H1 (cell line): ENCODE measurements at regions not wholly inside any gene's neighbourhood (a gene's known extent, or its start where the extent isn't known, plus 50 kb on each side); places are given as distances from the start of the nearest gene placed in this dataset.

Experiments
- CTCF ChIA-PET: fragments of 300-600 bp; sonication (Branson Sonifier 250); formaldehyde crosslinking; loops from one replicate; lab custom pipeline; 2021; ENCODE audit not compliant: partially characterized antibody; lab: Charles Lee
- POLR2A ChIA-PET: fragments of 300-600 bp; sonication (Branson Sonifier 250); formaldehyde crosslinking; loops from one replicate; lab custom pipeline; 2021; ENCODE audit warnings: inconsistent platforms; ENCODE audit not compliant: partially characterized antibody; lab: Charles Lee
- DNase-seq, 2 experiments: peaks; one replicate each; pipeline versions ENCODE4 v3.0.0 to v3.0.0-alpha.2; 2010 to 2022; ENCODE audit warnings: low spot score in 2 of 2, low read depth in 1 of 2, mixed read lengths in 1 of 2
- FAIRE-seq: peaks from 2 replicates; lab custom pipeline; 2011; peaks lifted over from hg19 to GRCh38; lab: Jason Lieb, UNC
- H2AFZ ChIP-seq: 2 replicates; pipeline ENCODE4 v1.8.1; 2012; ENCODE audit warnings: low read length, inconsistent platforms
- H2AK5ac ChIP-seq: 2 replicates; pipeline ENCODE4 v1.6.1; 2013; ENCODE audit warnings: low read depth, low read length
- H2BK120ac ChIP-seq: replicated peaks from 2 replicates; pipeline ENCODE3; 2013; ENCODE audit warnings: low read depth, low read length, inconsistent platforms
- H2BK12ac ChIP-seq: 2 replicates; pipeline ENCODE4 v1.6.1; 2013; ENCODE audit warnings: low read depth, low read length
- H2BK15ac ChIP-seq: 2 replicates; pipeline ENCODE4 v1.6.1; 2013; ENCODE audit warnings: low read length
- H2BK20ac ChIP-seq: 2 replicates; pipeline ENCODE4 v1.6.1; 2013; ENCODE audit warnings: low read length
- H2BK5ac ChIP-seq: 2 replicates; pipeline ENCODE4 v1.6.1; 2013; ENCODE audit warnings: low read depth, low read length
- H3K14ac ChIP-seq: 2 replicates; pipeline ENCODE4 v1.6.1; 2013; ENCODE audit warnings: inconsistent platforms; ENCODE audit not compliant: insufficient read length
- H3K18ac ChIP-seq: 2 replicates; pipeline ENCODE4 v1.6.1; 2013; ENCODE audit warnings: low read length; ENCODE audit errors: extremely low read depth
- H3K23ac ChIP-seq: 2 replicates; pipeline ENCODE4 v1.6.1; 2013; ENCODE audit warnings: inconsistent platforms; ENCODE audit not compliant: insufficient read length
- H3K23me2 ChIP-seq: 2 replicates; pipeline ENCODE4 v1.6.1; 2013; ENCODE audit warnings: low read depth, low read length
- H3K27ac ChIP-seq: 2 replicates; pipeline ENCODE4 v1.6.1; 2011; ENCODE audit warnings: low read depth, low read length, inconsistent platforms
- H3K27me3 ChIP-seq, 4 experiments: replicated peaks in 1 of 4; 1 replicate in 1 of 4; 2 replicates in 3 of 4; pipeline versions ENCODE4 v1.6.1 to v1.8.1; 2011 to 2013; ENCODE audit warnings: low read length in 3 of 4, mild to moderate bottlenecking in 3 of 4, inconsistent platforms in 2 of 4, mixed read lengths in 2 of 4, moderate library complexity in 1 of 4; ENCODE audit not compliant: control insufficient read depth in 3 of 4, insufficient read depth in 3 of 4; ENCODE audit errors: extremely low read depth in 1 of 4
- H3K36me3 ChIP-seq, 4 experiments: 2 replicates each; pipeline versions ENCODE4 v1.6.1 to v1.8.1; 2011 to 2013; ENCODE audit warnings: mild to moderate bottlenecking in 4 of 4, low read length in 3 of 4, moderate library complexity in 2 of 4, control low read depth in 1 of 4, inconsistent platforms in 1 of 4; ENCODE audit not compliant: insufficient read depth in 4 of 4, control insufficient read depth in 2 of 4
- H3K4ac ChIP-seq: replicated peaks from 2 replicates; pipeline ENCODE3; 2013; ENCODE audit warnings: low read length, low read depth, mixed read lengths, inconsistent platforms; ENCODE audit not compliant: insufficient read length
- H3K4me1 ChIP-seq, 4 experiments: replicated peaks in 1 of 4; 1 replicate in 1 of 4; 2 replicates in 3 of 4; pipeline versions ENCODE4 v1.6.1 to v1.8.1; 2011 to 2013; ENCODE audit warnings: low read length in 3 of 4, inconsistent platforms in 2 of 4, mixed read lengths in 1 of 4; ENCODE audit not compliant: insufficient read depth in 4 of 4, control insufficient read depth in 3 of 4
- H3K4me2 ChIP-seq, 2 experiments: 2 replicates each; pipeline versions ENCODE4 v1.6.1 to v1.8.1; 2011 to 2013; ENCODE audit warnings: low read depth in 2 of 2, low read length in 2 of 2, control low read depth in 1 of 2, inconsistent platforms in 1 of 2, mild to moderate bottlenecking in 1 of 2; ENCODE audit not compliant: insufficient read depth in 1 of 2
- H3K4me3 ChIP-seq, 4 experiments: fragments of 200-600, 300-600 bp in 1 of 4; sonication (generic), shearing (Covaris generic), sonication (Bioruptor Twin) in 1 of 4; 2 replicates each; pipeline versions ENCODE4 v1.5.1 to v1.8.1; 2011 to 2016; ENCODE audit warnings: low read length in 4 of 4, low read depth in 3 of 4, control low read depth in 2 of 4, inconsistent platforms in 2 of 4, mild to moderate bottlenecking in 2 of 4, mixed read lengths in 1 of 4, moderate library complexity in 1 of 4; ENCODE audit not compliant: insufficient read depth in 2 of 4; ENCODE audit errors: extremely low read depth in 1 of 4
- H3K56ac ChIP-seq: replicated peaks from 2 replicates; pipeline ENCODE3; 2013; ENCODE audit warnings: low read depth, mild to moderate bottlenecking, mixed read lengths, low read length, inconsistent platforms; ENCODE audit not compliant: insufficient read length
- H3K79me1 ChIP-seq: 2 replicates; pipeline ENCODE4 v1.6.1; 2013; ENCODE audit warnings: low read depth, low read length, control low read depth
- H3K79me2 ChIP-seq, 2 experiments: 2 replicates each; pipeline versions ENCODE4 v1.6.1 to v1.8.1; 2012 to 2013; ENCODE audit warnings: low read length in 2 of 2, mild to moderate bottlenecking in 2 of 2, inconsistent platforms in 1 of 2; ENCODE audit not compliant: insufficient read depth in 2 of 2, control insufficient read depth in 1 of 2
- H3K9ac ChIP-seq, 4 experiments: replicated peaks in 1 of 4; 1 replicate in 1 of 4; 2 replicates in 3 of 4; pipeline versions ENCODE4 v1.6.1 to v1.8.1; 2011 to 2013; ENCODE audit warnings: low read depth in 3 of 4, low read length in 3 of 4, control low read depth in 2 of 4, mild to moderate bottlenecking in 2 of 4, moderate library complexity in 2 of 4, inconsistent platforms in 1 of 4; ENCODE audit errors: extremely low read depth in 1 of 4
- H3K9me3 ChIP-seq, 2 experiments: 2 replicates each; pipeline versions ENCODE4 v1.6.1 to v1.8.1; 2012 to 2013; ENCODE audit warnings: mild to moderate bottlenecking in 2 of 2, moderate library complexity in 2 of 2, control low read depth in 1 of 2, inconsistent platforms in 1 of 2, low read depth in 1 of 2, low read length in 1 of 2, mixed read lengths in 1 of 2; ENCODE audit not compliant: insufficient read depth in 2 of 2
- H4K20me1 ChIP-seq, 2 experiments: replicated peaks in 1 of 2; 2 replicates each; pipeline versions ENCODE3 to v1.8.1; 2011 to 2013; ENCODE audit warnings: inconsistent platforms in 2 of 2, low read length in 2 of 2, mild to moderate bottlenecking in 1 of 2; ENCODE audit not compliant: insufficient read depth in 2 of 2, control insufficient read depth in 1 of 2
- H4K5ac ChIP-seq: 2 replicates; pipeline ENCODE4 v1.6.1; 2013; ENCODE audit warnings: low read length, low read depth, mixed read lengths, inconsistent platforms; ENCODE audit not compliant: insufficient read length
- H4K8ac ChIP-seq: 2 replicates; pipeline ENCODE4 v1.8.0; 2013; ENCODE audit warnings: mild to moderate bottlenecking, moderate library complexity, low read length, inconsistent platforms; ENCODE audit not compliant: insufficient read depth; ENCODE audit errors: extremely low read depth
- H4K91ac ChIP-seq: replicated peaks from 2 replicates; pipeline ENCODE3; 2013; ENCODE audit warnings: low read length, mixed read lengths, inconsistent platforms; ENCODE audit not compliant: insufficient read length
- CTBP2 ChIP-seq: IDR thresholded peaks from 2 replicates; pipeline ENCODE4 v1.7.0; 2011; ENCODE audit warnings: borderline replicate concordance, mild to moderate bottlenecking, moderate library complexity, mixed read lengths, low read length; ENCODE audit not compliant: insufficient read depth, insufficient read length
- SIN3A ChIP-seq, 2 experiments: IDR thresholded peaks in 1 of 2; conservative IDR thresholded peaks in 1 of 2; 2 replicates each; pipeline ENCODE4 v1.6.1; 2011 to 2012; ENCODE audit warnings: low read length in 2 of 2, improper control_type of control experiment in 1 of 2, low read depth in 1 of 2, mild to moderate bottlenecking in 1 of 2

DNA sequence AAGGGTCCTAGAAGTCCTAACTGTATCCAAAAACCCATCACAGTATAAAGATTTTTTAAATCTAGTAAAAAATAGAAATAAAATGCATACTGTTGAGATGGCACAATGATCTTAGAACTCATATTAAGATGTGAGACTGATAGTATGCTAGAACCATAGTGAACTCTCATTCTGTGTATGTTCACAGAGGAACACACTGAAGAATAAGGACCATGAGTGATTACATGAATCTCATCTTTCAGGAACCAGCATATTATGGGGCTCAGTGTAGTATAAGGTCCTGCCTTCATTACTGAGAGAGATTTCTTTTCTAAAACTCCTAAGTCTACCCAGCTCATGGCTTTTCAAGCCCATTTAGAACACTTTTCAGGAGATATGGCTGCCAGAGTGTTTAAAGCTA, 59.8 kb upstream of the RFC3 start:
- H2AFZ ChIP-seq: no peak overlapping the region
- no peak overlapping the region for H3K56ac ChIP-seq
- FAIRE-seq (no peak), DNase-seq (no peak)
- H3K9me3 ChIP-seq: no peaks in the 10 kb centered on the region
- no peaks in the 10 kb centered on the region for H3K36me3 ChIP-seq
- no peak overlapping the region for H2BK20ac ChIP-seq
- H2BK12ac ChIP-seq: no peak overlapping the region
- TF ChIP-seq CTBP2 (no peak), SIN3A (conservative IDR thresholded peaks at IDR 0.05 in 1 of 2, IDR thresholded peaks at IDR 0.05 in 1 of 2; ENCODE audit: low read depth in 1 of 2, low read length in 2 of 2) (no peak)
- H3K79me1 ChIP-seq: no peaks in the 10 kb centered on the region
- H2BK5ac ChIP-seq: no peak overlapping the region
- H3K23me2 ChIP-seq: no peaks in the 10 kb centered on the region
- ChIA-PET CTCF (no interaction called here), POLR2A (interaction anchor here (0.5 kb wide), 1 partner anchor 28 kb away, joined by 3 read pairs; no protein-coding TSS in a partner anchor)
- H4K8ac ChIP-seq: no peak overlapping the region
- H2BK120ac ChIP-seq: no peak overlapping the region
- no peaks in the 10 kb centered on the region for H3K79me2 ChIP-seq
- H3K9ac ChIP-seq: no peak overlapping the region
- H3K14ac ChIP-seq: no peak overlapping the region
- H4K5ac ChIP-seq: no peak overlapping the region
- no peaks in the 10 kb centered on the region for H4K20me1 ChIP-seq
- H3K18ac ChIP-seq: no peak overlapping the region
- H3K27me3 ChIP-seq: no peaks in the 10 kb centered on the region
- H2AK5ac ChIP-seq: no peak overlapping the region
- no peak overlapping the region for H3K4ac ChIP-seq
- H3K4me1 ChIP-seq: no peaks in the 10 kb centered on the region
- no peak overlapping the region for H3K27ac ChIP-seq
- no peak overlapping the region for H3K4me2 ChIP-seq
- no peak overlapping the region for H3K4me3 ChIP-seq
- no peak overlapping the region for H4K91ac ChIP-seq
- no peak overlapping the region for H3K23ac ChIP-seq
- H2BK15ac ChIP-seq: no peak overlapping the region
